ENCODE measurements at regions not wholly inside any gene's neighbourhood (a gene's known extent, or its start where the extent isn't known, plus 50 kb on each side); places are given as distances from the start of the nearest gene placed in this dataset.

GRCh38 chr1:195394567-195394966, 1213.7 kb downstream of the KCNT2 start:
- intact Hi-C loops (cut with DNase I) = no loop called here
- no peak overlapping the region for H3K4me3 ChIP-seq (ENCODE audit: low read length in 3 of 3)
- no peak overlapping the region for H3K9ac ChIP-seq (ENCODE audit: low read length in 3 of 3)
- H3K36me3 ChIP-seq (ENCODE audit: control insufficient read depth in 2 of 3, insufficient read depth in 3 of 3, low read length in 3 of 3) = no peaks in the 10 kb centered on the region
- H3K27ac ChIP-seq (ENCODE audit: low read depth in 2 of 2, low read length in 2 of 2) = no peak overlapping the region
- no peak for FAIRE-seq
- no peaks in the 10 kb centered on the region for H3K4me1 ChIP-seq (ENCODE audit: control insufficient read depth in 2 of 3, insufficient read depth in 2 of 3, low read depth in 1 of 3, low read length in 3 of 3)
- TF ChIP-seq CTCF (IDR thresholded peaks at IDR 0.05; ENCODE audit: borderline replicate concordance, extremely low read depth, insufficient read depth) = no peak
- no peaks in the 10 kb centered on the region for H3K27me3 ChIP-seq (ENCODE audit: control insufficient read depth, insufficient read depth, low read length)
- no peaks in the 10 kb centered on the region for H3K9me3 ChIP-seq (ENCODE audit: control insufficient read depth in 2 of 3, insufficient read depth in 1 of 3, low read length in 3 of 3)
- DNase-seq = no peak

GRCh38 chr1:195376190-195376589, 1232.0 kb downstream of the KCNT2 start:
- H3K36me3 ChIP-seq (ENCODE audit: control insufficient read depth in 2 of 3, insufficient read depth in 3 of 3, low read length in 3 of 3) = no peaks in the 10 kb centered on the region
- no peaks in the 10 kb centered on the region for H3K9me3 ChIP-seq (ENCODE audit: control insufficient read depth in 2 of 3, insufficient read depth in 1 of 3, low read length in 3 of 3)
- DNase-seq (no peak), FAIRE-seq (no peak)
- intact Hi-C loops (cut with DNase I) = no loop called here
- H3K4me1 ChIP-seq (ENCODE audit: control insufficient read depth in 2 of 3, insufficient read depth in 2 of 3, low read depth in 1 of 3, low read length in 3 of 3) = no peaks in the 10 kb centered on the region
- no peaks in the 10 kb centered on the region for H3K27me3 ChIP-seq (ENCODE audit: control insufficient read depth, insufficient read depth, low read length)
- TF ChIP-seq CTCF (IDR thresholded peaks at IDR 0.05; ENCODE audit: borderline replicate concordance, extremely low read depth, insufficient read depth) = no peak
- no peak overlapping the region for H3K9ac ChIP-seq (ENCODE audit: low read length in 3 of 3)
- no peak overlapping the region for H3K4me3 ChIP-seq (ENCODE audit: low read length in 3 of 3)
- no peak overlapping the region for H3K27ac ChIP-seq (ENCODE audit: low read depth in 2 of 2, low read length in 2 of 2)

GRCh38 chr1:195373856-195374255, 1234.4 kb downstream of the KCNT2 start:
- no peak overlapping the region for H3K4me3 ChIP-seq (ENCODE audit: low read length in 3 of 3)
- intact Hi-C loops (cut with DNase I) = no loop called here
- H3K36me3 ChIP-seq (ENCODE audit: control insufficient read depth in 2 of 3, insufficient read depth in 3 of 3, low read length in 3 of 3) = no peaks in the 10 kb centered on the region
- H3K9me3 ChIP-seq (ENCODE audit: control insufficient read depth in 2 of 3, insufficient read depth in 1 of 3, low read length in 3 of 3) = no peaks in the 10 kb centered on the region
- no peaks in the 10 kb centered on the region for H3K4me1 ChIP-seq (ENCODE audit: control insufficient read depth in 2 of 3, insufficient read depth in 2 of 3, low read depth in 1 of 3, low read length in 3 of 3)
- no peak for FAIRE-seq
- H3K27me3 ChIP-seq (ENCODE audit: control insufficient read depth, insufficient read depth, low read length) = no peaks in the 10 kb centered on the region
- no peak overlapping the region for H3K9ac ChIP-seq (ENCODE audit: low read length in 3 of 3)
- no peak overlapping the region for H3K27ac ChIP-seq (ENCODE audit: low read depth in 2 of 2, low read length in 2 of 2)
- TF ChIP-seq CTCF (IDR thresholded peaks at IDR 0.05; ENCODE audit: borderline replicate concordance, extremely low read depth, insufficient read depth) = no peak
- no peak for DNase-seq

GRCh38 chr1:195345149-195345548, 1263.1 kb downstream of the KCNT2 start:
- no peaks in the 10 kb centered on the region for H3K36me3 ChIP-seq (ENCODE audit: control insufficient read depth in 2 of 3, insufficient read depth in 3 of 3, low read length in 3 of 3)
- peak in 2 of 5 donors; percentile 3 to 18 for DNase-seq
- no peak overlapping the region for H3K27ac ChIP-seq (ENCODE audit: low read depth in 2 of 2, low read length in 2 of 2)
- no peak overlapping the region for H3K9ac ChIP-seq (ENCODE audit: low read length in 3 of 3)
- FAIRE-seq = no peak
- intact Hi-C loops (cut with DNase I) = no loop called here
- no peak for TF ChIP-seq CTCF (IDR thresholded peaks at IDR 0.05; ENCODE audit: borderline replicate concordance, extremely low read depth, insufficient read depth)
- no peaks in the 10 kb centered on the region for H3K4me1 ChIP-seq (ENCODE audit: control insufficient read depth in 2 of 3, insufficient read depth in 2 of 3, low read depth in 1 of 3, low read length in 3 of 3)
- no peaks in the 10 kb centered on the region for H3K9me3 ChIP-seq (ENCODE audit: control insufficient read depth in 2 of 3, insufficient read depth in 1 of 3, low read length in 3 of 3)
- H3K27me3 ChIP-seq (ENCODE audit: control insufficient read depth, insufficient read depth, low read length) = no peaks in the 10 kb centered on the region
- no peak overlapping the region for H3K4me3 ChIP-seq (ENCODE audit: low read length in 3 of 3)

Data from kidney (tissue), 13 donors.